ENCODE measurements at regions not wholly inside any gene's neighbourhood (a gene's known extent, or its start where the extent isn't known, plus 50 kb on each side); places are given as distances from the start of the nearest gene placed in this dataset.
"Not testable (repeated sequence)": the region's sequence is repeated elsewhere in the genome, so short reads cannot be mapped to it uniquely, and the experiment has no call there.

GRCh38 chr14:40025101-40025500 is 592.9 kb upstream of the FBXO33 start:
- H3K9me3 ChIP-seq = no peaks in the 10 kb centered on the region
- no peak overlapping the region for H3K4me3 ChIP-seq
- no peak overlapping the region for H3K27ac ChIP-seq
- H3K27me3 ChIP-seq = no peaks in the 10 kb centered on the region
- no peaks in the 10 kb centered on the region for H3K36me3 ChIP-seq
- WGBS, 2 donors = 82 to 84% methylated on average over 2 of the region's 2 CpGs
- intact Hi-C loops (cut with DNase I) = no loop called here
- DNase-seq = no peak
- TF ChIP-seq POLR2A (IDR thresholded peaks at IDR 0.05) = no peak
- no peak for TF ChIP-seq CTCF (IDR thresholded peaks at IDR 0.05)
- TF ChIP-seq POLR2AphosphoS5 (IDR thresholded peaks at IDR 0.05) = no peak
- TF ChIP-seq EP300 (IDR thresholded peaks at IDR 0.05) = no peak
- H3K4me1 ChIP-seq = no peaks in the 10 kb centered on the region

- WGBS, 2 donors = 74 to 82% methylated on average over 3 of the region's 3 CpGs
- H3K27ac ChIP-seq = no peak overlapping the region
- no peaks in the 10 kb centered on the region for H3K9me3 ChIP-seq
- H3K4me1 ChIP-seq = no peaks in the 10 kb centered on the region
- no peak for TF ChIP-seq EP300 (IDR thresholded peaks at IDR 0.05)
- TF ChIP-seq POLR2A (IDR thresholded peaks at IDR 0.05) = no peak
- DNase-seq = no peak
- intact Hi-C loops (cut with DNase I) = no loop called here
- no peaks in the 10 kb centered on the region for H3K36me3 ChIP-seq
- H3K4me3 ChIP-seq = no peak overlapping the region
- no peaks in the 10 kb centered on the region for H3K27me3 ChIP-seq
Observed at GRCh38 chr14:40010961-40011360, 578.7 kb upstream of the FBXO33 start.

- H3K27me3 ChIP-seq = no peaks in the 10 kb centered on the region
- intact Hi-C loops (cut with DNase I) = no loop called here
- H3K9me3 ChIP-seq = no peaks in the 10 kb centered on the region
- TF ChIP-seq EP300 (IDR thresholded peaks at IDR 0.05) = no peak
- no peak for TF ChIP-seq CTCF (IDR thresholded peaks at IDR 0.05)
- no peak for TF ChIP-seq POLR2A (IDR thresholded peaks at IDR 0.05)
- no peak for TF ChIP-seq POLR2AphosphoS5 (IDR thresholded peaks at IDR 0.05)
- H3K4me3 ChIP-seq = no peak overlapping the region
- no peaks in the 10 kb centered on the region for H3K4me1 ChIP-seq
- 88 to 89% methylated on average over 4 of the region's 4 CpGs for WGBS, 2 donors
- H3K27ac ChIP-seq = no peak overlapping the region
- no peak for DNase-seq
- no peaks in the 10 kb centered on the region for H3K36me3 ChIP-seq
Observed at GRCh38 chr14:40009771-40010170, 577.5 kb upstream of the FBXO33 start.

GRCh38 chr14:40008345-40008744 is 576.1 kb upstream of the FBXO33 start:
- H3K36me3 ChIP-seq; H3K4me1 ChIP-seq; H3K27ac ChIP-seq; DNase-seq; H3K9me3 ChIP-seq; H3K27me3 ChIP-seq; H3K4me3 ChIP-seq; intact Hi-C loops (cut with DNase I): not testable (repeated sequence)
- 93 to 95% methylated on average over 2 of the region's 2 CpGs for WGBS, 2 donors

GRCh38 chr14:40004871-40005500 is 572.8 kb upstream of the FBXO33 start:
- Histone ChIP-seq H3K27ac (no peak overlapping the region), H3K36me3 (no peaks in the 10 kb centered on the region), H3K4me1 (no peaks in the 10 kb centered on the region), H3K27me3 (no peaks in the 10 kb centered on the region), H3K4me3 (no peak overlapping the region), H3K9me3 (no peaks in the 10 kb centered on the region)
- no peak for TF ChIP-seq EP300 (IDR thresholded peaks at IDR 0.05)
- no peak for TF ChIP-seq POLR2A (IDR thresholded peaks at IDR 0.05)
- no peak for TF ChIP-seq CTCF (IDR thresholded peaks at IDR 0.05)
- no peak for TF ChIP-seq POLR2AphosphoS5 (IDR thresholded peaks at IDR 0.05)
- no peak for DNase-seq
- intact Hi-C loops (cut with DNase I) = no loop called here
- WGBS, 2 donors = 77 to 88% methylated on average over 3 of the region's 3 CpGs

GRCh38 chr14:40003773-40004172 is 571.5 kb upstream of the FBXO33 start:
- Histone ChIP-seq H3K27ac (no peak overlapping the region), H3K4me1 (no peaks in the 10 kb centered on the region), H3K4me3 (no peak overlapping the region), H3K27me3 (no peaks in the 10 kb centered on the region), H3K9me3 (no peaks in the 10 kb centered on the region), H3K36me3 (no peaks in the 10 kb centered on the region)
- intact Hi-C loops (cut with DNase I) = no loop called here
- WGBS, 2 donors = 25 to 56% methylated on average over 5 of the region's 5 CpGs
- no peak for DNase-seq
- no peak for TF ChIP-seq POLR2AphosphoS5 (IDR thresholded peaks at IDR 0.05)
- TF ChIP-seq POLR2A (IDR thresholded peaks at IDR 0.05) = no peak
- no peak for TF ChIP-seq CTCF (IDR thresholded peaks at IDR 0.05)
- no peak for TF ChIP-seq EP300 (IDR thresholded peaks at IDR 0.05)
